ENCODE measurements at regions not wholly inside any gene's neighbourhood (a gene's known extent, or its start where the extent isn't known, plus 50 kb on each side); places are given as distances from the start of the nearest gene placed in this dataset.

DNA sequence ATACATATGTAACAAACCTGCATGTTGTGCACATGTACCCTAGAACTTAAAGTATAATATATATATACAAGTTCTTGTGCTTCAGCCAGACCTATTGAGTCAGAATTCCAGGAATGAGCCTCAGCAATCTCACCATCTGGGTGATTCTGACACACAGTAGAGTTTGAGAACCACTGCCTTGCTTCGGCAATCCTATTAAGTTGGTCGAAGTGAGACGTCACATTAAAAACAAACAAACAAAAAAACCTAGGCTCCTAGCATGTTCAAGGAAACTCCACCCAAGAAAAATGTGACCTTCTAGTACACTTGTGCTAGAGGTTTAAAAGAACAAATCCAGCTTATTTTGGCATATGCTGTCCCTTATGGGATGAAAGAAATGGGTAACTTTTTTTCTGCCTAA lies 115.8 kb downstream of the SINHCAF start:
- TF ChIP-seq, protein P1, sequence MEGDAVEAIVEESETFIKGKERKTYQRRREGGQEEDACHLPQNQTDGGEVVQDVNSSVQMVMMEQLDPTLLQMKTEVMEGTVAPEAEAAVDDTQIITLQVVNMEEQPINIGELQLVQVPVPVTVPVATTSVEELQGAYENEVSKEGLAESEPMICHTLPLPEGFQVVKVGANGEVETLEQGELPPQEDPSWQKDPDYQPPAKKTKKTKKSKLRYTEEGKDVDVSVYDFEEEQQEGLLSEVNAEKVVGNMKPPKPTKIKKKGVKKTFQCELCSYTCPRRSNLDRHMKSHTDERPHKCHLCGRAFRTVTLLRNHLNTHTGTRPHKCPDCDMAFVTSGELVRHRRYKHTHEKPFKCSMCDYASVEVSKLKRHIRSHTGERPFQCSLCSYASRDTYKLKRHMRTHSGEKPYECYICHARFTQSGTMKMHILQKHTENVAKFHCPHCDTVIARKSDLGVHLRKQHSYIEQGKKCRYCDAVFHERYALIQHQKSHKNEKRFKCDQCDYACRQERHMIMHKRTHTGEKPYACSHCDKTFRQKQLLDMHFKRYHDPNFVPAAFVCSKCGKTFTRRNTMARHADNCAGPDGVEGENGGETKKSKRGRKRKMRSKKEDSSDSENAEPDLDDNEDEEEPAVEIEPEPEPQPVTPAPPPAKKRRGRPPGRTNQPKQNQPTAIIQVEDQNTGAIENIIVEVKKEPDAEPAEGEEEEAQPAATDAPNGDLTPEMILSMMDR (IDR thresholded peaks at IDR 0.05; ENCODE audit: low read depth, low read length, missing control alignments): no peak
- in situ Hi-C loops (cut with HindIII; ENCODE audit: low pct_ligation_motif_present, low sequenced_read_pairs): no loop called here
- H3K4me3 ChIP-seq (ENCODE audit: low read depth, low read length): no peak overlapping the region

DNA sequence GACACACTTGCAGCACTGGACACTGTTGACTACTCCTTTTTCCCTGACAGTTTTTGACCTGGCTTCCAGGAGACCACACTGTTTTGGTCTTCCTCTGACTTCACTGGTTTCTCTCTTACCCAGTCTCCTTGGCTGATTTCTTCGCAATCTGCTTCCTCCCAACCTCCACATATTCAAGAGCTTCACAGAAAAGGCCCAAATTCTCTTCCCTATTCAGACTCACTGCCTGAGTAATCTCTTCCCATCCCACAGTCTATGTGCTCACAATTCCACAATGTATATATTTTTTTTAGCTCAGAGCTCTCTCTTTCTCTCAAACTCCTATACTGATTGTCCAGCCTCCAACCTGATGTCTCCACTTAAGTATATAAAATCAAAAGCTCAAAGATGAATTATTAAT lies 115.4 kb downstream of the SINHCAF start:
- H3K4me3 ChIP-seq (ENCODE audit: low read depth, low read length): no peak overlapping the region
- H3K27ac ChIP-seq: no peak overlapping the region
- H3K36me3 ChIP-seq (replicated peaks): no peaks in the 10 kb centered on the region
- in situ Hi-C loops (cut with HindIII; ENCODE audit: low pct_ligation_motif_present, low sequenced_read_pairs): no loop called here
- DNase-seq: no peak
- TF ChIP-seq, protein P1 (IDR thresholded peaks at IDR 0.05; ENCODE audit: low read depth, low read length, missing control alignments): no peak
- H3K27me3 ChIP-seq (replicated peaks): no peaks in the 10 kb centered on the region

More for the DNA sequence above, 115.8 kb downstream of the SINHCAF start:
- Histone ChIP-seq H3K27me3 (replicated peaks) (no peaks in the 10 kb centered on the region), H3K27ac (no peak overlapping the region), H3K36me3 (replicated peaks) (no peaks in the 10 kb centered on the region)
- DNase-seq: no peak

DNA sequence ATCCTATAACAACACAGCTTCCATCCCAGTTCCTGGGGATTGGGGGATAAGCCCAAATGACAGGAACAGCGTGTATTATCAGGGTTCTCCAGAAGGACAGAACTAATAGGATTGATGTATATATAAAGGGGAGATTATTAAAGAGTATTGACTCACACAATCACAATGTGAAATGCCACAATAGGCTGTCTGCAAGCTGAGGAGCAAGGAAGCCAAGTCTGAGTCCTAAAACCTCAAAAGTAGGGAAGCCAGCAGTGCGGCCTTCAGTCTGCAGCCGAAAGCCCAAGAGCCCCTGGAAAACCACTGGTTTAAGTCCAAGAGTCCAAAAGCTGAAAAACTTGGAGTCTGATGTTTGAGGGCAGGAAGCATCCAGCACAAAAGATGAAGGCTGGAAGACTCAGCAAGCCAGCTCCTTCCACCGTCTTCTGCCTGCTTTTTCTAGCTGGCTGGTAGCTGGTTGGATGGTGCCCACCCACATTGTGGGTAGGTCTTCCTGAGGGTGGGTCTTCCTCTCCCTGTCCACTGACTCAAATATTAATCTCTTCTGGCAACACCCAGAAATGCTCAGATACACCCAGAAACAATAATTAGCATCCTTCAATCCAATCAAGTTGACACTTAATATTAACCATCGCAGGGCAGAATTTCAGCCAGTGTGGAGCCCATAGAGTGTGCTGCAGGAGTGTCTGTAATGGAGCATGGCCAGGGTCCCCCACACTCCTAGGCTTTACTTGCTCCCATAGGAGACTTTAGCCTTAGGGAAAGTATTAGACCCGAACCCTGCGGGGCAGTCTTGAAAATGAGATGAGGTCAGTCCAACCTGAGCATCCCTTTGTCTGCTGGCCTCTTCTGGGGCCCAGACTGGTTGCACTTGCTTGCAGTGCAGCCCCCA lies 111.1 kb downstream of the SINHCAF start:
- DNase-seq: no peak
- TF ChIP-seq, protein P1 (IDR thresholded peaks at IDR 0.05; ENCODE audit: low read depth, low read length, missing control alignments): no peak
- in situ Hi-C loops (cut with HindIII; ENCODE audit: low pct_ligation_motif_present, low sequenced_read_pairs): no loop called here
- Histone ChIP-seq H3K27me3 (replicated peaks) (peaks cover 3% of the 10 kb centered on the region), H3K36me3 (replicated peaks) (no peaks in the 10 kb centered on the region), H3K27ac (no peak overlapping the region), H3K4me3 (ENCODE audit: low read depth, low read length) (no peak overlapping the region)

DNA sequence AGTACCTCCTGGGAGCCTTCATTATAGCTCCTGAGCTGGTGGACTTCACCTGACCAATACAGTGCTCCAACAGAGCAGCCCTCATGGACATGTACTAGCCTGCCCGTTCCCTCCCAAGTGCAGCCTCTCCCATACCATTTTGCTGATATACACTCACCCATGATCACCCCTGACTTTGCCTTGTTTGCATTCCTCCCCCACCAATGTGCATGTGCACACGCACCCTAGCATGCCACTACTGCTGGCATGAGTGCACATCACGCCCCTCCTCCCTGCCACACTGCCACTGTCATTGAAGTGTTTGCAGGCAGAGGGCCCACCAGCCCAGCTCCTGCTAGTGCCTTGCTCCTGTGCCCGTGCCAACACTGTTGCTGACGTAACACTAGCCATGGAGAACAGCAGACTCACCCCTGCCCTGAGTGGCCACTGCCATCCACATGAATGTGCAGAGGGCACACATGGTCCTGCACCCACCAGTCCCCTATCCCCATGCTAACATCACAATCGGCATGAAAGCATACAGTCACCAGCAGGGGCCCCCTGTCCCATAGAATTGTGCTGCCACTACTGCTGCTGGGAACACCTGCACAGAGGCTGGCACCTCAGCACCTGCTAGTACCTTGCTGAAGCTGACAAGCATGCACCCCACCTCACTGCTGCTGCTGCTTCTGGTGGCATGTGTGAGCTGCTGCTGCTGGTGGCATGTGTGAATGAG lies 110.3 kb downstream of the SINHCAF start:
- TF ChIP-seq, protein P1 (IDR thresholded peaks at IDR 0.05; ENCODE audit: low read depth, low read length, missing control alignments): no peak
- DNase-seq: no peak

DNA sequence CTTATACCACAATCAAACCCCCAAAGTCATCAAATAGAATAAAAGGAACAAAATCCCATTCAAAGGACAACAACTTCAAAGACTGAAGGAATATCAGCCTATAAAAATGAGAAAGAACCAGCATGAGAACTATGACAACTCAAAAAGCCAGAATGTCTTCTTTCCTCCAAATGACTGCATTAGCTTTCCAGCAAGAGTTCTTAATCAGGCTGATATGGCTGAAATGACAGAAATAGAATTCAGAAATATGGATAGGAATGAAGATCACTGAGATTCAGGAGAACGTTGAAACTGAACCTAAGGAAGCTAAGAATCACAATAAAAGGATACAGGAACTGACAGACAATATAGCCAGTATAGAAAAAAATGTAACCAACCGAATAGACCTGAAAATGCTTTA lies 109.5 kb downstream of the SINHCAF start:
- DNase-seq: no peak
- Histone ChIP-seq H3K36me3 (replicated peaks) (no peaks in the 10 kb centered on the region), H3K27me3 (replicated peaks) (peaks cover 3% of the 10 kb centered on the region), H3K4me3 (ENCODE audit: low read depth, low read length) (no peak overlapping the region), H3K27ac (no peak overlapping the region)
- TF ChIP-seq, protein P1 (IDR thresholded peaks at IDR 0.05; ENCODE audit: low read depth, low read length, missing control alignments): no peak
- in situ Hi-C loops (cut with HindIII; ENCODE audit: low pct_ligation_motif_present, low sequenced_read_pairs): no loop called here

More for the DNA sequence above, 110.3 kb downstream of the SINHCAF start:
- Histone ChIP-seq H3K4me3 (ENCODE audit: low read depth, low read length) (no peak overlapping the region), H3K36me3 (replicated peaks) (no peaks in the 10 kb centered on the region), H3K27ac (no peak overlapping the region), H3K27me3 (replicated peaks) (peaks cover 3% of the 10 kb centered on the region)
- in situ Hi-C loops (cut with HindIII; ENCODE audit: low pct_ligation_motif_present, low sequenced_read_pairs): no loop called here

Measured in brain microvascular endothelial cell (primary cell).